Rectal smooth muscle tissue (tissue), 1 donor: ENCODE measurements at regions not wholly inside any gene's neighbourhood (a gene's known extent, or its start where the extent isn't known, plus 50 kb on each side); places are given as distances from the start of the nearest gene placed in this dataset.

Experiments
- H3K27ac ChIP-seq: one replicate; pipeline ENCODE4 v1.7.0; 2013; ENCODE audit warnings: low read depth, low read length, inconsistent platforms
- H3K27me3 ChIP-seq: one replicate; pipeline ENCODE4 v1.7.0; 2013; ENCODE audit warnings: low read length; ENCODE audit not compliant: control insufficient read depth, insufficient read depth
- H3K36me3 ChIP-seq: one replicate; pipeline ENCODE4 v1.7.0; 2013; ENCODE audit warnings: low read length; ENCODE audit not compliant: control insufficient read depth, insufficient read depth
- H3K4me1 ChIP-seq: one replicate; pipeline ENCODE4 v1.7.0; 2013; ENCODE audit warnings: low read length; ENCODE audit not compliant: control insufficient read depth, insufficient read depth
- H3K4me3 ChIP-seq: one replicate; pipeline ENCODE4 v1.7.0; 2013; ENCODE audit warnings: low read length
- H3K9ac ChIP-seq: one replicate; pipeline ENCODE4 v1.7.0; 2013; ENCODE audit warnings: low read length

DNA sequence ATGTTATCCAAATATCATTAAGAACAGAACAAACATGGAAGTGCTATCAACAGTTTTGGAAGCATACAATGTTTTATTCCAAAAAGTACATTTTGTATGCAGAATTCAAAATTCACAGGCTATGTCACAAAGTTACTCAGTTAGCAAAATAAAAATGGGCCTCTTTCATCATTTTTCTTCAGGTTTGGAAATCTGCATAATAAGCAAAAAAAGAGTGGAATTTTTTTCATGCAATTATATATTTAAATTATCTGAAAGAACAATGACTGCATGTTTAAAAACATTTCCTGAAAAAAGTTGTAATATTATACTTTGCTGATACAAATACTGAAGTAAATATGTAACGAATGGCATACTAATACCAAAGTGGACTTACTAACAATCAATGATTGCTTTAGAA lies 161.2 kb upstream of the MBL2 start:
- H3K4me1 ChIP-seq, result no peaks in the 10 kb centered on the region
- H3K4me3 ChIP-seq, result no peak overlapping the region
- H3K36me3 ChIP-seq, result no peaks in the 10 kb centered on the region
- H3K27ac ChIP-seq, result no peak overlapping the region
- no peaks in the 10 kb centered on the region for H3K27me3 ChIP-seq
- no peak overlapping the region for H3K9ac ChIP-seq

DNA sequence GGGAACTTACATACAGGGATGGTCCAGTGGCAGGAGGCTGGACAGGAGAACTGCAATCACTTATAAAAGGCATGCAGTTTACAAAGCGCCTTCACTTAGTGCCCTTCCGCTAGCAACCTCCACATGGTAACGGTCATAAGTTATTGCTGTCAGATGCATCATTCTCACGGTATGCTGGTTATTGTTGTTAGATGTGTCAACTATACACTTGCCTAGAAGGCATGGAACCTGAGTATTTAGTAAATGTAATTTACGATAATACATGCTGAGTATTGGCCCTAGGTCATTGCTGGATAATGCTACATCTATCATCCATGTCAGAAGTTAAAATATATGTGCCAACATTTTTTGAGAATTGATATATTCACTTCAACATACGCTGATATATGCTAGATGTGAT lies 155.1 kb upstream of the MBL2 start:
- no peaks in the 10 kb centered on the region for H3K4me1 ChIP-seq
- no peak overlapping the region for H3K27ac ChIP-seq
- H3K4me3 ChIP-seq, result no peak overlapping the region
- H3K36me3 ChIP-seq, result no peaks in the 10 kb centered on the region
- H3K27me3 ChIP-seq, result no peaks in the 10 kb centered on the region
- H3K9ac ChIP-seq, result no peak overlapping the region

GRCh38 chr10:52923520-52923919 lies 150.9 kb upstream of the MBL2 start:
- Histone ChIP-seq H3K27me3 (no peaks in the 10 kb centered on the region), H3K4me3 (no peak overlapping the region), H3K4me1 (no peaks in the 10 kb centered on the region), H3K27ac (no peak overlapping the region), H3K36me3 (no peaks in the 10 kb centered on the region), H3K9ac (no peak overlapping the region)

- Histone ChIP-seq H3K27me3 (no peaks in the 10 kb centered on the region), H3K4me1 (no peaks in the 10 kb centered on the region), H3K27ac (no peak overlapping the region), H3K36me3 (no peaks in the 10 kb centered on the region), H3K9ac (no peak overlapping the region), H3K4me3 (no peak overlapping the region)
These were observed 146.2 kb upstream of the MBL2 start for GRCh38 chr10:52918714-52919305.

DNA sequence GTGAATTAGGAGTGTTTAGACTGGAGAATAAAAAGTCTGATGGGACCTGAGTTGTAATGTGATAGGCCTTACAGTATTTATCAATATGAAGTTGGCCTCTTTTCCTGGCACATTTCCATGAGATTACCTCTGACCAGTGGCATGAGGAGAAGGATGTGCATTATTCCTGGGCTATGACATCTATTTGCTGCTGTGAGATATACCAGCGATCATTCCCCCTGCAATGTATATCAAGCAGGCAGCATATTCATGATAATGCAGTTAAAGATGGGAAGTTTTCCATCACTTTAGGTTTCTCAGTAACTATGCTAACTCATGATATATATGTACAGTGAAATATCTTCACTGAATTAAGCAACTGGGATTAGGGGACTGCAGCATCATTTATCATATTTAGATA lies 142.8 kb upstream of the MBL2 start:
- no peaks in the 10 kb centered on the region for H3K27me3 ChIP-seq
- no peaks in the 10 kb centered on the region for H3K36me3 ChIP-seq
- no peak overlapping the region for H3K9ac ChIP-seq
- H3K27ac ChIP-seq, result no peak overlapping the region
- no peaks in the 10 kb centered on the region for H3K4me1 ChIP-seq
- no peak overlapping the region for H3K4me3 ChIP-seq

DNA sequence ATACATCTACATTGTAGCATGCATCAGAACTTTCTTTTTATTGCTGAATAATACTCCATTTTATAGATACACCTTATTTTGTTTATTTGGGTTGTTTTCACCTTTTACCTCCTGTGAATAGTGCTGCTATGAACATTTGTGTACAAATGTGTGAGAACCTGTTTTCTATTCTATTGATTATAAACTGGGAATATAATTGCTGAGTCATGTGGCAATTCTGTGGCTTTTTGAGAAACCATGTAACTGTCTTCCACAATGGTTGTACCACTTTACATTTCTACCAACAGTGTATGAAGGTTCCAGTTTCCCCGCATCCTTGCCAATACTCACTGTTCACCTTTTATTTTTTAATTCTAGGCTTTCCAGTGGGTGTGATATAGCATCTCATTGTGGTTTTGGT lies 138.6 kb upstream of the MBL2 start:
- Histone ChIP-seq H3K27ac (no peak overlapping the region), H3K4me3 (no peak overlapping the region), H3K36me3 (no peaks in the 10 kb centered on the region), H3K9ac (no peak overlapping the region), H3K27me3 (no peaks in the 10 kb centered on the region), H3K4me1 (no peaks in the 10 kb centered on the region)

DNA sequence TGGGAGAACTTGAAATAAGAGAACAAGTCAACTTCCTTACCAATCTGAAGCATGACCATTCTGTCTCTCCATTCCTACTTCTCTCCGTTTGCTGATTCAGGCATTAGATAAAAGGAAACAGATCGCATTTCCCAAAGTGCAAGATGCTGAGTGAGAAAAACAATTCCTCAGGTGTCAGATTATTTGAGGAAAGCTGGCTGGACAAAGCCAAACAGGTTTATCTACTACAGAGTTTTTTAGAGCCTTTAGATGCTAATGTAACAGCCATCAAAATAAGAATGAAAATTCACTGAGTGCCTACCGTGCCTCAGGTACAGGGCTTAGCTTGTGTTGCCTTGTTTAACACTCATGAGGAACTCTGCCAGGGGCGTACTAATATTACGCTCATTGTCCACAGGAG lies 135.9 kb upstream of the MBL2 start:
- Histone ChIP-seq H3K4me3 (no peak overlapping the region), H3K4me1 (no peaks in the 10 kb centered on the region), H3K27me3 (no peaks in the 10 kb centered on the region), H3K9ac (no peak overlapping the region), H3K36me3 (no peaks in the 10 kb centered on the region), H3K27ac (no peak overlapping the region)

DNA sequence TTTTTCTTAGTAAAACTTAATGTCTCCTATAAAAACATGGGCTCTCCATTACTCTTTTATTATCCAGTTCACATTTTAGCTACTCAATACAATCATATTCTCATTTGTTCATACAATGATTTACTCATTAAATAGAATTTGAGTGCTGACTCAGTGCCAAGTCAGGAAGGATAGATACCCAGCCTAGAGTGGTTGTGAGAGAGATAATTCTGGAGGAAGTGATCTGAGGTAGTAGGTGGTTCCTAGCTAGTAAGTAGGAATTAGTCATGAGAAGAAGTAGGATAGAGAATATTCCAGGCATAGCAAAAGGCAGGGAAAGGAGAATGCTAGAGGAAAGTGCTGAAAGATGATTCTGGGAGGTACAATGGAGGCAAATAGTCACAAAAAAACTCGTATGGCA lies 133.5 kb upstream of the MBL2 start:
- Histone ChIP-seq H3K36me3 (no peaks in the 10 kb centered on the region), H3K9ac (no peak overlapping the region), H3K4me3 (no peak overlapping the region), H3K27ac (no peak overlapping the region), H3K27me3 (no peaks in the 10 kb centered on the region), H3K4me1 (no peaks in the 10 kb centered on the region)

GRCh38 chr10:52903397-52903938 lies 130.9 kb upstream of the MBL2 start:
- H3K4me1 ChIP-seq, result no peaks in the 10 kb centered on the region
- no peaks in the 10 kb centered on the region for H3K36me3 ChIP-seq

GRCh38 chr10:52900593-52900992 lies 128.0 kb upstream of the MBL2 start:
- no peaks in the 10 kb centered on the region for H3K4me1 ChIP-seq
- H3K36me3 ChIP-seq, result no peaks in the 10 kb centered on the region
- H3K27ac ChIP-seq, result no peak overlapping the region
- no peak overlapping the region for H3K4me3 ChIP-seq
- no peak overlapping the region for H3K9ac ChIP-seq
- no peaks in the 10 kb centered on the region for H3K27me3 ChIP-seq

More at GRCh38 chr10:52903397-52903938, 130.9 kb upstream of the MBL2 start:
- Histone ChIP-seq H3K27me3 (no peaks in the 10 kb centered on the region), H3K27ac (no peak overlapping the region), H3K9ac (no peak overlapping the region), H3K4me3 (no peak overlapping the region)

- Histone ChIP-seq H3K27ac (no peak overlapping the region), H3K4me1 (no peaks in the 10 kb centered on the region), H3K27me3 (no peaks in the 10 kb centered on the region)
These were observed 124.6 kb upstream of the MBL2 start for GRCh38 chr10:52897162-52897561.

GRCh38 chr10:52895059-52895458 lies 122.5 kb upstream of the MBL2 start:
- Histone ChIP-seq H3K27me3 (no peaks in the 10 kb centered on the region), H3K4me3 (no peak overlapping the region), H3K4me1 (no peaks in the 10 kb centered on the region), H3K9ac (no peak overlapping the region), H3K27ac (no peak overlapping the region), H3K36me3 (no peaks in the 10 kb centered on the region)

More at GRCh38 chr10:52897162-52897561, 124.6 kb upstream of the MBL2 start:
- Histone ChIP-seq H3K4me3 (no peak overlapping the region), H3K36me3 (no peaks in the 10 kb centered on the region), H3K9ac (no peak overlapping the region)

DNA sequence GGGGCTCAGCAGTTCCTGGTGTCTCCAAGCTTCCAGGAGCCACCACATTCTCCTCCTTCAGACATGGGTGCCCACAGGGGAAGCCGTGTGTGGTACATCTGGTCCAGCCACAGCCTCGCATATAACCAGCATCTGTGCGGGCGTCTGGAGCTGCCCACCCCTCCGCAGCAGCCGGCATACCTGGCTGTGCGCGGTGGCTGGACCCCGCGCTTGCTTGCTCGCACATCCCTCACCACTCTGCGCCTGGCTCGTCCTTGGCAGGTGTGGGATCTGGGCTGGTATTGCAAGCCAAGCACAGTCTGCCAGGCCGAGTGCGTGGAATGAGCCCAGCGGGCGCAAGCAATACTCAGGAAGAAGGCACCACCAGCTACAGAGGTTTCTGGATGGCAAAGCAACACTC lies 117.7 kb upstream of the MBL2 start:
- Histone ChIP-seq H3K4me3 (no peak overlapping the region), H3K27me3 (no peaks in the 10 kb centered on the region), H3K36me3 (no peaks in the 10 kb centered on the region), H3K9ac (no peak overlapping the region), H3K27ac (no peak overlapping the region), H3K4me1 (no peaks in the 10 kb centered on the region)
